Upper lobe of right lung (tissue), 1 donor: ENCODE measurements at regions not wholly inside any gene's neighbourhood (a gene's known extent, or its start where the extent isn't known, plus 50 kb on each side); places are given as distances from the start of the nearest gene placed in this dataset.

ENCODE experiments used
- ATAC-seq: fragments of 200-7000 bp; cut with Tn5 transposase; one replicate; pipeline ENCODE4 v1.9.1; 2020; ENCODE audit warnings: mild to moderate bottlenecking, moderate library complexity
- DNase-seq: peaks from one replicate; pipeline ENCODE4 v3.0.0-alpha.2; 2020
- H3K27ac ChIP-seq: fragments of 200-600 bp; one replicate; pipeline ENCODE4 v1.8.0; 2022
- H3K27me3 ChIP-seq: fragments of 200-600 bp; one replicate; pipeline ENCODE4 v1.8.0; 2022; ENCODE audit warnings: mild to moderate bottlenecking
- H3K36me3 ChIP-seq: fragments of 200-600 bp; one replicate; pipeline ENCODE4 v1.8.0; 2022
- H3K4me1 ChIP-seq: fragments of 200-600 bp; one replicate; pipeline ENCODE4 v1.8.0; 2022
- H3K4me3 ChIP-seq: fragments of 200-600 bp; one replicate; pipeline ENCODE4 v1.8.0; 2022; ENCODE audit warnings: mild to moderate bottlenecking
- H3K9me3 ChIP-seq: fragments of 200-600 bp; one replicate; pipeline ENCODE4 v1.8.0; 2022
- CTCF ChIP-seq: fragments of 200-600 bp; IDR thresholded peaks from one replicate; pipeline ENCODE4 v1.8.0; 2022; ENCODE audit warnings: antibody characterized with exemption
- intact Hi-C: fragments of 100-400 bp; cut with DNase I; formaldehyde crosslinking; loops from one replicate; pipeline ENCODE4 v1.11.0; 2022
- donor health status: DM: no; HTN: yes; CAD: no; lungs with severe emphysema.

GRCh38 chr14:22411398-22412055 lies 177.5 kb downstream of the DAD1 start:
- no peak for TF ChIP-seq CTCF
- no peak overlapping the region for H3K27ac ChIP-seq
- intact Hi-C loops = no loop called here
- no peaks in the 10 kb centered on the region for H3K9me3 ChIP-seq
- H3K4me3 ChIP-seq = no peak overlapping the region
- H3K27me3 ChIP-seq = no peaks in the 10 kb centered on the region
- H3K36me3 ChIP-seq = no peaks in the 10 kb centered on the region
- DNase-seq (no peak), ATAC-seq (no peak)
- H3K4me1 ChIP-seq = no peaks in the 10 kb centered on the region

GRCh38 chr14:22410497-22410896 lies 178.5 kb downstream of the DAD1 start:
- DNase-seq (no peak), ATAC-seq (no peak)
- Histone ChIP-seq H3K36me3 (no peaks in the 10 kb centered on the region), H3K27me3 (no peaks in the 10 kb centered on the region), H3K4me1 (no peaks in the 10 kb centered on the region), H3K27ac (no peak overlapping the region), H3K4me3 (no peak overlapping the region), H3K9me3 (no peaks in the 10 kb centered on the region)
- TF ChIP-seq CTCF = no peak
- intact Hi-C loops = no loop called here

- H3K4me1 ChIP-seq = no peaks in the 10 kb centered on the region
- no peak overlapping the region for H3K27ac ChIP-seq
- TF ChIP-seq CTCF = no peak
- H3K27me3 ChIP-seq = no peaks in the 10 kb centered on the region
- no peaks in the 10 kb centered on the region for H3K9me3 ChIP-seq
- DNase-seq (no peak), ATAC-seq (no peak)
- no peak overlapping the region for H3K4me3 ChIP-seq
- H3K36me3 ChIP-seq = no peaks in the 10 kb centered on the region
- intact Hi-C loops = no loop called here
Measured at GRCh38 chr14:22409006-22409405, 180.0 kb downstream of the DAD1 start.

GRCh38 chr14:22408547-22408946 lies 180.5 kb downstream of the DAD1 start:
- Histone ChIP-seq H3K4me3 (no peak overlapping the region), H3K27ac (no peak overlapping the region), H3K9me3 (no peaks in the 10 kb centered on the region), H3K4me1 (no peaks in the 10 kb centered on the region), H3K36me3 (no peaks in the 10 kb centered on the region), H3K27me3 (no peaks in the 10 kb centered on the region)
- no peak for DNase-seq
- TF ChIP-seq CTCF = no peak
- no peak for ATAC-seq
- intact Hi-C loops = no loop called here

- Histone ChIP-seq H3K27me3 (no peaks in the 10 kb centered on the region), H3K4me3 (no peak overlapping the region), H3K4me1 (no peaks in the 10 kb centered on the region), H3K9me3 (no peaks in the 10 kb centered on the region), H3K27ac (no peak overlapping the region), H3K36me3 (no peaks in the 10 kb centered on the region)
- peak; percentile 50 for ATAC-seq
- no peak for DNase-seq
- TF ChIP-seq CTCF = no peak
- intact Hi-C loops = no loop called here
Measured at GRCh38 chr14:22407033-22407432, 182.0 kb downstream of the DAD1 start.

- Histone ChIP-seq H3K4me3 (no peak overlapping the region), H3K27ac (no peak overlapping the region), H3K4me1 (no peaks in the 10 kb centered on the region), H3K36me3 (no peaks in the 10 kb centered on the region), H3K27me3 (no peaks in the 10 kb centered on the region), H3K9me3 (no peaks in the 10 kb centered on the region)
- TF ChIP-seq CTCF = no peak
- DNase-seq (no peak), ATAC-seq (no peak)
- intact Hi-C loops = no loop called here
Measured at GRCh38 chr14:22405201-22405600, 183.8 kb downstream of the DAD1 start.
